ENCODE measurements at regions not wholly inside any gene's neighbourhood (a gene's known extent, or its start where the extent isn't known, plus 50 kb on each side); places are given as distances from the start of the nearest gene placed in this dataset.
"Not testable (repeated sequence)": the region's sequence is repeated elsewhere in the genome, so short reads cannot be mapped to it uniquely, and the experiment has no call there.

- DNase-seq (ENCODE audit: low read depth in 2 of 2): not testable (repeated sequence)
Measured at GRCh38 chr12:125561008-125561407, 495.8 kb downstream of the AACS start.

DNA sequence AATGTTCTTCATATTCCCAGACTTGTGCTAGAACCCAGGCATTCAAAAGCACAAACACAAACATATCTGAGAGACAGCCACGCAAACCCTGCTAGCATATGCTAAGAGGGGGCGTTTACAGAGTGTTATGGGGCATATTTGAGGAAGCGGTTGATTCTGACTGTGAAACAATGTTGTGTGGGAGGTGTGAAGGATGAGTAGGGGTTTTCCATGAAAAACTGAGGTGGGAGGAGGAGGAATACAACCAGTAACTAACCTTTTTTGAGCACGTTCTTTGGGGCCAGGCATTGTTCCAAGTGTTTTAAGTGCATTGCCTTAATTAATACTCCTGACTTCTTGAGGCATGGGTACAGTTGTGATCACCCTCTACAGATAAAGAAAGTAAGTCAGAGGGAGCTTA lies 499.5 kb downstream of the AACS start:
- no peak for DNase-seq (ENCODE audit: low read depth in 2 of 2)

- no peak for DNase-seq (ENCODE audit: low read depth in 2 of 2)
Measured at GRCh38 chr12:125567581-125567980, 502.3 kb downstream of the AACS start.

DNA sequence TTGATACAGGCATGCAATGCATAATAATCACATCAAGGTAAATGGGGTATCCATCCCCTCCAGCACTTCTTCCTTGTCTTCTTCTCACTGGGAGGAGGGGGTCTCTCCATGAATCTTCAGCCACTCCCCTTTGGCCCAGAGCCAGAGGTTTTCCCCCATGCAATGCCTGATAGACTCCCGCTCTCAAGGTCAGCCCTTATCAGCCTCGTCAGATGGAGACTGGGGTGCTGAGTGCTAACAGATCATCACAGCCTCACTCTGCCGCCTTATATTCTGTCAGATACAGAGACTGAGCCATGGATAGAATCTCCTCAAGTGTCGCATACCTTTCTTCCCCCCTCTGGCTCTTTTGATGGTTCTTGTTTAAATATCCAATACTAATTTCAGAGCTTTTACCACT lies 503.1 kb downstream of the AACS start:
- DNase-seq (ENCODE audit: low read depth in 2 of 2): no peak

GRCh38 chr12:125573271-125573670 lies 508.0 kb downstream of the AACS start:
- no peak for DNase-seq (ENCODE audit: low read depth in 2 of 2)

DNA sequence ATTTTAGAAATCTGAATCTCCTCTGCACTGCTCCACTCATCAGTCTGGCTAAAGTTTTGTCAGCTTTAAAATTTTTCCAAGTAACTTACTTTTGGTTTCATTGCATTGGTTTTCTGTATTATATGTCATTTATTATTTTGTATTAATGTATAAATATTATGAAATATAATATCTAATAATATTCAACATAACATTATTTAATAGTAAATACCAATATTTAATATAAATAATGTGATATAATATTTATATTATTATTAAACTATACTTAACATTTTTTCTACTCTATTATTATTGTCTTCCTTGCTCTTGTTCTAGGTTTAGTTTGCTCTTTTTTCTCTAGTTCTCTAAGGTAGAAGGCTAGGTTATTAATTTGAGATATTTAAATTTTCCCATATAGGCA lies 512.1 kb downstream of the AACS start:
- DNase-seq (ENCODE audit: low read depth in 2 of 2): no peak

GRCh38 chr12:125579916-125580315 lies 514.7 kb downstream of the AACS start:
- no peak for DNase-seq (ENCODE audit: low read depth in 2 of 2)

GRCh38 chr12:125583071-125583470 lies 517.8 kb downstream of the AACS start:
- no peak for DNase-seq (ENCODE audit: low read depth in 2 of 2)

DNA sequence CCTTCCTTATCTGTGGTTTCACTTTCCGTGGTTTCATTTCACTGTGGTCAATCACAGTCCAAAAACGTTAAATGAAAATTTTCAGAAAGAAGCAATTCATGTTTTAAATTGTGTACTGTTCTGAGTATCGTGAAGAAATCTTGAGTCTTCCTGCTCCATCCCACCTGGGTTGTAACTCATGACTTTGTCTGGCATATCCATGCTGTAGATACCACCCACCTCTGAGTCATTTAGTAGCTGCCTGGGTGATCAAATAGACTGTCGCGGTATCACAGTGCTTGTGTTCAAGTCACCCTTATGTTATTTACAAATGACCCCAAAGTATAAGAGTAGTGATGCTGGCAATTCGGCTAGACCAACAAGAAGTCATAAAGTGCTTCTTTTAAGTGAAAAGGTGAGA lies 521.2 kb downstream of the AACS start:
- no peak for DNase-seq (ENCODE audit: low read depth in 2 of 2)

- no peak for DNase-seq (ENCODE audit: low read depth in 2 of 2)
Measured at GRCh38 chr12:125593269-125593668, 528.0 kb downstream of the AACS start.

GRCh38 chr12:125604976-125605375 lies 539.7 kb downstream of the AACS start:
- DNase-seq (ENCODE audit: low read depth in 2 of 2): no peak

GRCh38 chr12:125606312-125606711 lies 541.1 kb downstream of the AACS start:
- no peak for DNase-seq (ENCODE audit: low read depth in 2 of 2)

GRCh38 chr12:125610292-125610691 lies 545.1 kb downstream of the AACS start:
- no peak for DNase-seq (ENCODE audit: low read depth in 2 of 2)

DNA sequence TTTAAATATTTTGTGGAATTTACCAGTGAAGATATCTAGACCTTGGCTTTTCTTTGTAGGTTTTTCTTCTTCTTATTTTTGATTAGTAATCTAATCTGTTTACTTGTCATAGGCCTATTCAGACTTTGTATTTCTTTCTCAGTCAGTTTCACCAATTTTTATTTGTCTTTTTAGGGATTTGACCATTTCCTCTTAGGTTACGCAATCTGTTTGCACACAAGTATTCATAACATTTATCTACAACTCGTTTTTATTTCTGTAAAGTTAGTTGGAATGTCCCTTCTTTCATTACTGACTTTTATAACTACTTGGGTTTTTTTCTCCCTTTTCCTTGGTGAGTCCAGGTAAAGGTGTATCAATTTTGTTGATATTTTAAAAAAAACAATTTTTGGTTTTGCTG lies 545.7 kb downstream of the AACS start:
- DNase-seq (ENCODE audit: low read depth in 2 of 2): no peak

DNA sequence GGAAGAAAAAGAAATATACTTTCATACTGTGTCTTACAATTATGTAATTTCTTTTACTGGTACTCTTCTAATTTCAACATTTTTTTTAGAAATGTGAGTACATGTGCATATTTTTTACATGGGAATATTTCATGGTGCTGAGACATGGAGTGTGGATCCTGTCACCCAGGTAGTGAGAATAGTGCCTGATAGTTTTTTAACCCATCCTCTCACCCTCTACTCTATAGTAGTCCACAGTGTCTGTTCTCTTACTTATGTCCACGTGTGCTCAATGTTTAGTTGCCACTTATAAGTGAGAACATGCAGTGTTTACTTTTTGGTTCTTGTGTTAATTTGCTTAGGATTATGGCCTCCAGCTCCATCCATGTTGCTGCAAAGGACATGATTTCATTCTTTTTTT lies 548.8 kb downstream of the AACS start:
- DNase-seq (ENCODE audit: low read depth in 2 of 2): no peak

DNA sequence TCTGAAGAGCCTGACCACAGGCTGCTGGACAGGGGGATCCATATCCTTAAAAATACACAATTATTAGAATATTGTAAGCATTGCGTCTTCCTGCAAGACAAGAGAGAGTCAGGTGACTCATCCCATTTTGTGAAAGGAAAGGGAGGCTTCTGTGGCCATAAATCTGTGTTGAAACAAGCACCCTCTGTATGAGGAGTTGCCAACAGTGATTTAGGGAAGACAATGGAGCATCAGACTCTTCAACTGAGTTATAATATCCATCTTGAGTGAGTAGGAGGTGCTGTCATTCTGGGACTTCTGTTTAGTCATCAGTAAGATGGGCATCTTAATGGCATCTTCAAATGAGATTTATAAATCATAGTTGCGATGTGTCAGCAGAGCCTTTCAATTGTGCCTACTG lies 554.5 kb downstream of the AACS start:
- DNase-seq (ENCODE audit: low read depth in 2 of 2): no peak

DNA sequence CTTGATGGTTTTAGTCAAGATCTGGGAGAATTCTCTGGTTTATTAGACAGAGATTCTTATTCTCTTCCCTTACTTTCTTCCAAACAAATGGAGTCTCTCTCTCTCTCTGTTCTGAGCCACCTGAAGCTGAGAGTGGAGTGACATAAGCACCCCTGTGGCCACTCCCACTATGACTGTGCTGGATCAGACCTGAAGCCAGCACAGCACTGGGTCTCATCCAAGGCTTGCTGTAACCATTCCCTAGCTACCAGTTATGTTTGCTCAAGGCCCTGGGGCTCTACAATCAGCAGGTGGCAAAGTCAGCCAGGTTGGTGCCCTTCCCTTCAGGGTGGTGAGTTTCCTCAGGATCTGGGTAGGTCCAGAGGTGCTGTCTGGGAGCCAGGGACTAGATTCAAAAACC lies 568.5 kb downstream of the AACS start:
- DNase-seq (ENCODE audit: low read depth in 2 of 2): no peak

DNA sequence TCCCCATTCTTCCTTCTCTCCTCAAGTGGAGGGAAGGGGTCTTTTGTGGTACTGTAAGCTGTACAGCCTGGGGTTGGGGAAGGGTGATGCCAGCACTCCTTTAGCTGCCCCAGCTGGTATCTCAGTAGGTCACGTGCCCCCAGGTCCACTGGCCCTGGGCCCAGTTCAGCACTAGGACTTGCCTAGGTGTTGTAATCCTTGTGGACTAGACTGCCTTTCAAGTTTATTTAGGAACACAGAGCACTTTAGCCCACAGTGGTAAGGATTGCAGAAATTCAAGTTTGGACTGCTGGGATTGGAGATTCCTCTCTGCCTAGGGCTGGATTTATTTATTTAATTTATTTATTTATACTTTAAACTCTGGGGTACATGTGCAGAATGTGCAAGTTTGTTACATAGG lies 569.6 kb downstream of the AACS start:
- DNase-seq (ENCODE audit: low read depth in 2 of 2): no peak

DNA sequence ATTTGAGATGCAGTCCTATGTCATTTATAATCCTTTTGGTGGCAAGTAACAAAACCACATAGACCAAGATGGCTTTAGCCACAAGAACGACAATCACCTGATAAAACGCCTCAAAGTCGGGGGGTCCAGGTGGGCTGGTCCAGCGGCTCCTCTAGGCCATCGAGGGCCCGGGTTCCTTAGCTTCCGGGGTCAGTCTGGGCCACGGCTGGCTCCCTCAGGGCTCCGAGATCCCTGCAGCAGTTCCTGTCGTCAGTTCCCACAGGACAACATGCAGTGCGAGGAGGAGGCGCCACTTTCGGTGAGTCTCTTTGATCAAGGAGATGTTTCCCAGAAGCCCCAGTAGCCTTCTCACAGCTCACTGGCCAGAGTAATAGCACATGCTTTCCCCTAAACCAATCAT lies 574.6 kb downstream of the AACS start:
- DNase-seq (ENCODE audit: low read depth in 2 of 2): no peak

GRCh38 chr12:125643055-125643454 lies 577.8 kb downstream of the AACS start:
- DNase-seq (ENCODE audit: low read depth in 2 of 2): no peak

DNA sequence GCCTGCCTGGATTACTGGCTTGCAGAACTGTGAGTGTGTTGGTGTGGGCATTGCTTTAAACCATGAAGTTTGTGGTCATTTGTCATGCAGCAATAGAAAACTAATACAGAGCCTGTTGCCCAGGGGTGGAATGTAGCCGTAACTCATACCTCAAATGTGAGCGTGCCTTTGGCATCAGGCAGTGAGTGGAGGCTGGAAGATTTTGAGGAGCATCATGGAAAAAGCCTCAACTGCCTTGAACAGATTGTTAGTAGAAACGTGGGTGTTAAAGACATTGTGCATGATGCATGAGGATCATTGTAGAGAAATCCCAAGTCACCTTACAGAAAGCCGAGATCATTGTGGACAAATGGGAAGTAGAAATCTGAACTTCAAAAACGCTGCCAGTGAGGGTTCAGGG lies 580.5 kb downstream of the AACS start:
- DNase-seq (ENCODE audit: low read depth in 2 of 2): no peak

- DNase-seq (ENCODE audit: low read depth in 2 of 2): no peak
Measured at GRCh38 chr12:125650587-125650986, 585.4 kb downstream of the AACS start.

DNA sequence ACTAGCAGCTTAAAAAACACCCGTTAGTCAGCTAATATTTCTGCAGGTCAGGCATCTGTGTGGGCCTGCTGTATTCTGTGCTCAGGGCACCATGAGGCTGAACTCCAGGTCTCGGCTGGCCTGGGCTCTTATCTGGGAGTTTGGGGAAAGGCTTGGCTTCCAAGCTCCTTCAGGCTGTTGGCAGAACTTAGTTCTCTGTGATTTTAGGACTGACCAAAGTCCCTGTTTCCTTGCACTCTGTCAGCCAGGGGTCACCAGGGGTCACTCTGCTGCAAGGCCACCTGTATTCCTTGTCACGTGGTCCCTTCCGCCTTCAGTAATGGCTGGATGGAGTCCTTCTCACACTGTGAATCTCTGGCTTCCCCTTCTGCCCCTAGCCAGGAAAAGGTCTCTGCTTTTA lies 586.4 kb downstream of the AACS start:
- DNase-seq (ENCODE audit: low read depth in 2 of 2): no peak

DNA sequence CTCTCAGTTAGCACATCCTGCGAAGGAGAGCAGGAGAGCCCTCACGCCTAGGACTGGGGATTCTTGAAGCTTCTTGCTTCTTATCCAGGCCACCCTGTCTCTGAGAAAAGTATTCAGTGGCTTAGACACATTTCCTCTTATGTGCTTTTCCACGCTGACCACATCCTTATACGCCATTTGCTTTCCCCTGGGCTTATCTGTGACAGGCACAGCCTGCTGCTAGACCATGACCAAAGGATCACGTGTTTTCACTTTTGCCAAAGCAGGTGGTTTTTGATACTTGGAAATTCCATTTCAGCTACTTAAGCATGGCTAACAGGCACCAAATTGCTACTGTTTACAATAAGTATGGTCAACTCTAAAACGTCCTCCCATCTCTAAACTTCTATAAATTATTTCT lies 587.4 kb downstream of the AACS start:
- no peak for DNase-seq (ENCODE audit: low read depth in 2 of 2)

GRCh38 chr12:125657681-125658080 lies 592.4 kb downstream of the AACS start:
- DNase-seq (ENCODE audit: low read depth in 2 of 2): no peak

Data from activated CD4-positive, alpha-beta T cell treated with anti-CD3 and anti-CD28 coated beads for 24 hours (primary cell).